Tibial nerve (tissue), 3 donors: ENCODE measurements at regions not wholly inside any gene's neighbourhood (a gene's known extent, or its start where the extent isn't known, plus 50 kb on each side); places are given as distances from the start of the nearest gene placed in this dataset.

Experiments
- CTCF ChIP-seq, 5 experiments: fragments of 200-600 bp in 3 of 5; fragments of 450-650 bp in 2 of 5; sonication (generic) in 3 of 5; IDR thresholded peaks; one replicate each; pipeline ENCODE4 v1.5.1; 2016 to 2019; ENCODE audit warnings: antibody characterized with exemption in 5 of 5, mild to moderate bottlenecking in 3 of 5, moderate library complexity in 2 of 5
- POLR2A ChIP-seq, 2 donors: fragments of 450-650 bp; IDR thresholded peaks; one replicate each; pipeline ENCODE4 v1.6.1; 2017; ENCODE audit warnings: antibody characterized with exemption in 2 of 2, mild to moderate bottlenecking in 2 of 2, moderate library complexity in 2 of 2

GRCh38 chr14:30142216-30142615, 214.6 kb upstream of the PRKD1 start:
- TF ChIP-seq POLR2A (IDR thresholded peaks at IDR 0.05) (no peak), CTCF (IDR thresholded peaks at IDR 0.05) (no peak)
